Ishikawa (cell line): ENCODE measurements at regions not wholly inside any gene's neighbourhood (a gene's known extent, or its start where the extent isn't known, plus 50 kb on each side); places are given as distances from the start of the nearest gene placed in this dataset.

Experiments used
- CEBPB ChIP-seq: IDR thresholded peaks from 2 replicates; pipeline ENCODE4 v1.6.1; 2012
- EGR1 ChIP-seq: IDR thresholded peaks from 2 replicates; pipeline ENCODE4 v1.6.1; 2012
- EP300 ChIP-seq: IDR thresholded peaks from 2 replicates; pipeline ENCODE4 v1.6.1; 2012; ENCODE audit warnings: borderline replicate concordance
- FOXM1 ChIP-seq: IDR thresholded peaks from 2 replicates; pipeline ENCODE4 v1.6.1; 2012; ENCODE audit warnings: low read depth, borderline replicate concordance
- NFIC ChIP-seq: IDR thresholded peaks from 2 replicates; pipeline ENCODE4 v1.6.1; 2012
- RAD21 ChIP-seq: IDR thresholded peaks from 2 replicates; pipeline ENCODE4 v1.6.1; 2012; ENCODE audit warnings: low read depth
- TAF1 ChIP-seq: IDR thresholded peaks from 2 replicates; pipeline ENCODE4 v1.6.1; 2012; ENCODE audit warnings: low read depth, mild to moderate bottlenecking
- YY1 ChIP-seq: IDR thresholded peaks from 2 replicates; pipeline ENCODE4 v1.6.1; 2012; ENCODE audit warnings: low read depth
- ZBTB7A ChIP-seq: IDR thresholded peaks from 2 replicates; pipeline ENCODE4 v1.6.1; 2012; ENCODE audit warnings: low read depth
- TF ChIP-seq, protein P1 (sequence below): IDR thresholded peaks from 2 replicates; pipeline ENCODE4 v1.6.1; 2012
- TF ChIP-seq, protein P2 (sequence below): IDR thresholded peaks from 2 replicates; pipeline ENCODE4 v1.6.1; 2012; ENCODE audit warnings: low read depth, mild to moderate bottlenecking
- TF ChIP-seq, protein P3 (sequence below): IDR thresholded peaks from 2 replicates; pipeline ENCODE4 v1.6.1; 2012

DNA sequence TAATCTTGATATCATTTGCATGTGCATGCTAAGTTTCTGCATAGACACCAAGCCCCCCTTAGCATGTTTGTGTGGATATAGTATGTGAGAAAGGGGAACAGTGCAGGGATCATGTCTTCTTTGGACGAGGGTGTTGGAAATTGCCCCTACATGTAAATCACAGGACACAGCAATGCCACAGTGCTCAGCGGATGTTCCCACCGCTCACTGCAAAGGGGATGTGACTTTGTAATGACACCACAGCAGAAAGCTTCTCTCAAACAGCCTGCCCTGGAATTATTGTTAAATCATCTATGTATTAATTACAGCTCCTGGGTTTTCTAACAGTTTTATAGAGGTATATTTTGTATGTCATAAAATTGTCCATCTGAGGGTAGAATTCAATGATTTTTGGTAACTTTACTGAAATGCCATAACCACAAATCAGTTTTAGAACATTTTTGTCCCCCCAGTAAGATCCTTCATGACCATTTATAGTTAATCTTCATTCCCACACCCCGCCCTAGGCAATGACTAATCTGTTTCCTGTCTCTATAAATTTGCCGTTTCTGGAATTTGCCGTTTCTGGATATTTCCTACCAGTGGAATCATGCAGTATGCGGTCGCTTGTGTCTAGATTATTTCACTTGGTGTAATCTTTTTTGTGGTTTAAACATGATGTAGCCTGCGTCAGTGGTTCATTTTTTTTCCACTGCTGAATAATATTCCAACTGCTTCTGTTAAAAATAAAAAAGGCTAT lies 648.5 kb upstream of the WWC1 start:
- TF ChIP-seq ZBTB7A: no peak
- TF ChIP-seq RAD21: no peak
- TF ChIP-seq, protein P1, sequence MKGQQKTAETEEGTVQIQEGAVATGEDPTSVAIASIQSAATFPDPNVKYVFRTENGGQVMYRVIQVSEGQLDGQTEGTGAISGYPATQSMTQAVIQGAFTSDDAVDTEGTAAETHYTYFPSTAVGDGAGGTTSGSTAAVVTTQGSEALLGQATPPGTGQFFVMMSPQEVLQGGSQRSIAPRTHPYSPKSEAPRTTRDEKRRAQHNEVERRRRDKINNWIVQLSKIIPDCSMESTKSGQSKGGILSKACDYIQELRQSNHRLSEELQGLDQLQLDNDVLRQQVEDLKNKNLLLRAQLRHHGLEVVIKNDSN: no peak
- TF ChIP-seq, protein P2, sequence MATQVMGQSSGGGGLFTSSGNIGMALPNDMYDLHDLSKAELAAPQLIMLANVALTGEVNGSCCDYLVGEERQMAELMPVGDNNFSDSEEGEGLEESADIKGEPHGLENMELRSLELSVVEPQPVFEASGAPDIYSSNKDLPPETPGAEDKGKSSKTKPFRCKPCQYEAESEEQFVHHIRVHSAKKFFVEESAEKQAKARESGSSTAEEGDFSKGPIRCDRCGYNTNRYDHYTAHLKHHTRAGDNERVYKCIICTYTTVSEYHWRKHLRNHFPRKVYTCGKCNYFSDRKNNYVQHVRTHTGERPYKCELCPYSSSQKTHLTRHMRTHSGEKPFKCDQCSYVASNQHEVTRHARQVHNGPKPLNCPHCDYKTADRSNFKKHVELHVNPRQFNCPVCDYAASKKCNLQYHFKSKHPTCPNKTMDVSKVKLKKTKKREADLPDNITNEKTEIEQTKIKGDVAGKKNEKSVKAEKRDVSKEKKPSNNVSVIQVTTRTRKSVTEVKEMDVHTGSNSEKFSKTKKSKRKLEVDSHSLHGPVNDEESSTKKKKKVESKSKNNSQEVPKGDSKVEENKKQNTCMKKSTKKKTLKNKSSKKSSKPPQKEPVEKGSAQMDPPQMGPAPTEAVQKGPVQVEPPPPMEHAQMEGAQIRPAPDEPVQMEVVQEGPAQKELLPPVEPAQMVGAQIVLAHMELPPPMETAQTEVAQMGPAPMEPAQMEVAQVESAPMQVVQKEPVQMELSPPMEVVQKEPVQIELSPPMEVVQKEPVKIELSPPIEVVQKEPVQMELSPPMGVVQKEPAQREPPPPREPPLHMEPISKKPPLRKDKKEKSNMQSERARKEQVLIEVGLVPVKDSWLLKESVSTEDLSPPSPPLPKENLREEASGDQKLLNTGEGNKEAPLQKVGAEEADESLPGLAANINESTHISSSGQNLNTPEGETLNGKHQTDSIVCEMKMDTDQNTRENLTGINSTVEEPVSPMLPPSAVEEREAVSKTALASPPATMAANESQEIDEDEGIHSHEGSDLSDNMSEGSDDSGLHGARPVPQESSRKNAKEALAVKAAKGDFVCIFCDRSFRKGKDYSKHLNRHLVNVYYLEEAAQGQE: no peak
- TF ChIP-seq CEBPB: no peak
- no peak for TF ChIP-seq TAF1
- TF ChIP-seq YY1: no peak
- no peak for TF ChIP-seq EGR1
- TF ChIP-seq EP300: no peak
- TF ChIP-seq, protein P3, sequence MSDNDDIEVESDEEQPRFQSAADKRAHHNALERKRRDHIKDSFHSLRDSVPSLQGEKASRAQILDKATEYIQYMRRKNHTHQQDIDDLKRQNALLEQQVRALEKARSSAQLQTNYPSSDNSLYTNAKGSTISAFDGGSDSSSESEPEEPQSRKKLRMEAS: no peak
- TF ChIP-seq NFIC: no peak
- TF ChIP-seq FOXM1: no peak
